DND-41 (cell line): ENCODE measurements at regions not wholly inside any gene's neighbourhood (a gene's known extent, or its start where the extent isn't known, plus 50 kb on each side); places are given as distances from the start of the nearest gene placed in this dataset.

Experiments
- ATAC-seq: fragments of 200-7000 bp; cut with Tn5 transposase; 3 replicates; pipeline ENCODE4 v1.9.1; 2021; ENCODE audit warnings: low read depth; ENCODE audit not compliant: insufficient read depth
- DNase-seq: peaks from one replicate; pipeline ENCODE4 v3.0.0-alpha.2; 2020
- H2AFZ ChIP-seq: 2 replicates; pipeline ENCODE4 v1.6.0; 2012; ENCODE audit warnings: low read depth, low read length
- H3K27ac ChIP-seq: 2 replicates; pipeline ENCODE4 v1.5.1; 2012; ENCODE audit warnings: low read length, inconsistent platforms
- H3K27me3 ChIP-seq: fragments of 200-600 bp; sonication (generic); 2 replicates; pipeline ENCODE4 v1.6.0; 2012; ENCODE audit warnings: low read length, mild to moderate bottlenecking, inconsistent platforms; ENCODE audit not compliant: insufficient read depth, poor library complexity
- H3K36me3 ChIP-seq: 2 replicates; pipeline ENCODE4 v1.5.1; 2012; ENCODE audit warnings: low read length, inconsistent platforms; ENCODE audit not compliant: insufficient read depth
- H3K4me1 ChIP-seq: 2 replicates; pipeline ENCODE4 v1.5.1; 2012; ENCODE audit warnings: mild to moderate bottlenecking, low read length; ENCODE audit not compliant: insufficient read depth
- H3K4me2 ChIP-seq: 2 replicates; pipeline ENCODE4 v1.6.0; 2012; ENCODE audit warnings: mild to moderate bottlenecking, moderate library complexity, low read length, inconsistent platforms; ENCODE audit not compliant: insufficient read depth
- H3K4me3 ChIP-seq, 2 experiments: fragments of 200-600 bp in 1 of 2; shearing (Covaris generic) in 1 of 2; 2 replicates each; pipeline ENCODE4 v1.5.1; 2012 to 2016; ENCODE audit warnings: inconsistent platforms in 2 of 2, low read length in 2 of 2, mild to moderate bottlenecking in 2 of 2, low read depth in 1 of 2, moderate library complexity in 1 of 2
- H3K79me2 ChIP-seq: 2 replicates; pipeline ENCODE4 v1.6.0; 2012; ENCODE audit warnings: low read length, inconsistent platforms; ENCODE audit not compliant: insufficient read depth
- H3K9ac ChIP-seq: 2 replicates; pipeline ENCODE4 v1.6.0; 2012; ENCODE audit warnings: low read depth, mild to moderate bottlenecking, inconsistent platforms, low read length, moderate library complexity
- H3K9me3 ChIP-seq: 2 replicates; pipeline ENCODE4 v1.5.1; 2012; ENCODE audit warnings: low read length, moderate library complexity, mild to moderate bottlenecking, inconsistent platforms; ENCODE audit not compliant: insufficient read depth, severe bottlenecking
- H4K20me1 ChIP-seq: 2 replicates; pipeline ENCODE4 v1.6.0; 2012; ENCODE audit warnings: low read length; ENCODE audit not compliant: insufficient read depth
- CTCF ChIP-seq: IDR thresholded peaks from 2 replicates; pipeline ENCODE4 v1.5.1; 2012; ENCODE audit warnings: borderline replicate concordance, low read length, moderate library complexity, mild to moderate bottlenecking; ENCODE audit not compliant: poor library complexity, severe bottlenecking; ENCODE audit errors: extremely low read depth
- EZH2 ChIP-seq: IDR thresholded peaks from 3 replicates; pipeline ENCODE4 v1.6.1; 2012; ENCODE audit warnings: borderline replicate concordance, low read depth, mild to moderate bottlenecking, moderate library complexity, low read length, inconsistent platforms; ENCODE audit not compliant: severe bottlenecking

- Histone ChIP-seq H2AFZ (no peak overlapping the region), H3K9me3 (no peaks in the 10 kb centered on the region), H3K9ac (no peak overlapping the region), H3K27ac (no peak overlapping the region), H3K4me1 (no peaks in the 10 kb centered on the region), H3K4me3 (no peak overlapping the region), H4K20me1 (0 out of 2 replicates have a peak, but pooled peaks cover 3% of the 10 kb centered on the region), H3K4me2 (no peak overlapping the region), H3K27me3 (no peaks in the 10 kb centered on the region), H3K36me3 (no peaks in the 10 kb centered on the region), H3K79me2 (no peaks in the 10 kb centered on the region)
- ATAC-seq, result no peak
- TF ChIP-seq EZH2 (no peak), CTCF (no peak)
- DNase-seq, result no peak
These were observed 144.0 kb upstream of the IQSEC1 start for GRCh38 chr3:13217253-13217652.

- Histone ChIP-seq H3K4me1 (no peaks in the 10 kb centered on the region), H3K79me2 (no peaks in the 10 kb centered on the region), H3K27ac (no peak overlapping the region), H3K9ac (no peak overlapping the region), H3K4me2 (no peak overlapping the region), H3K4me3 (no peak overlapping the region), H3K9me3 (no peaks in the 10 kb centered on the region), H2AFZ (no peak overlapping the region), H3K36me3 (no peaks in the 10 kb centered on the region), H3K27me3 (no peaks in the 10 kb centered on the region), H4K20me1 (0 out of 2 replicates have a peak, but pooled peaks cover 3% of the 10 kb centered on the region)
- TF ChIP-seq CTCF (no peak), EZH2 (no peak)
- DNase-seq (no peak), ATAC-seq (no peak)
These were observed 142.8 kb upstream of the IQSEC1 start for GRCh38 chr3:13215940-13216546.

GRCh38 chr3:13214847-13215472, 141.7 kb upstream of the IQSEC1 start:
- Histone ChIP-seq H3K9me3 (no peaks in the 10 kb centered on the region), H3K9ac (no peak overlapping the region), H3K27me3 (no peaks in the 10 kb centered on the region), H3K36me3 (no peaks in the 10 kb centered on the region), H3K79me2 (no peaks in the 10 kb centered on the region), H4K20me1 (0 out of 2 replicates have a peak, but pooled peaks cover 3% of the 10 kb centered on the region), H2AFZ (no peak overlapping the region), H3K4me3 (no peak overlapping the region), H3K4me1 (no peaks in the 10 kb centered on the region), H3K27ac (no peak overlapping the region), H3K4me2 (no peak overlapping the region)
- DNase-seq (no peak), ATAC-seq (no peak)
- TF ChIP-seq CTCF (no peak), EZH2 (no peak)
